GM19324 (cell line): ENCODE measurements at regions not wholly inside any gene's neighbourhood (a gene's known extent, or its start where the extent isn't known, plus 50 kb on each side); places are given as distances from the start of the nearest gene placed in this dataset.
"Not testable (repeated sequence)": the region's sequence is repeated elsewhere in the genome, so short reads cannot be mapped to it uniquely, and the experiment has no call there.

Source experiments
- ATAC-seq: cut with Tn5 transposase; IDR thresholded peaks from one replicate; pipeline ENCODE4 v1.9.1; 2021; ENCODE audit warnings: mild to moderate bottlenecking, moderate library complexity; ENCODE audit not compliant: unreplicated experiment, low FRiP score

GRCh38 chr4:126595643-126596042 is 1037.1 kb upstream of the INTU start:
- no peak for ATAC-seq

GRCh38 chr4:126599746-126600145 is 1033.0 kb upstream of the INTU start:
- no peak for ATAC-seq

GRCh38 chr4:126603210-126603609 is 1029.5 kb upstream of the INTU start:
- ATAC-seq: no peak

GRCh38 chr4:126603825-126604224 is 1028.9 kb upstream of the INTU start:
- no peak for ATAC-seq

GRCh38 chr4:126604268-126604867 is 1028.4 kb upstream of the INTU start:
- ATAC-seq: no peak

GRCh38 chr4:126610933-126611332 is 1021.8 kb upstream of the INTU start:
- no peak for ATAC-seq

- ATAC-seq: no peak
Observed at GRCh38 chr4:126611900-126612299, 1020.9 kb upstream of the INTU start.

- ATAC-seq: no peak
Observed at GRCh38 chr4:126614356-126614855, 1018.4 kb upstream of the INTU start.

GRCh38 chr4:126616795-126617194 is 1016.0 kb upstream of the INTU start:
- ATAC-seq: no peak

- ATAC-seq: no peak
Observed at GRCh38 chr4:126627255-126627654, 1005.5 kb upstream of the INTU start.

GRCh38 chr4:126628933-126629332 is 1003.8 kb upstream of the INTU start:
- no peak for ATAC-seq

- no peak for ATAC-seq
Observed at GRCh38 chr4:126630230-126630629, 1002.5 kb upstream of the INTU start.

GRCh38 chr4:126633306-126633705 is 999.5 kb upstream of the INTU start:
- ATAC-seq: no peak

GRCh38 chr4:126637706-126638105 is 995.1 kb upstream of the INTU start:
- no peak for ATAC-seq

GRCh38 chr4:126647320-126647719 is 985.4 kb upstream of the INTU start:
- no peak for ATAC-seq

- ATAC-seq: no peak
Observed at GRCh38 chr4:126647756-126648397, 984.9 kb upstream of the INTU start.

- no peak for ATAC-seq
Observed at GRCh38 chr4:126658411-126658810, 974.3 kb upstream of the INTU start.

- ATAC-seq: no peak
Observed at GRCh38 chr4:126661194-126661593, 971.6 kb upstream of the INTU start.

GRCh38 chr4:126664839-126665238 is 967.9 kb upstream of the INTU start:
- no peak for ATAC-seq

GRCh38 chr4:126670038-126670437 is 962.7 kb upstream of the INTU start:
- ATAC-seq: not testable (repeated sequence)

GRCh38 chr4:126678618-126679017 is 954.1 kb upstream of the INTU start:
- no peak for ATAC-seq

- no peak for ATAC-seq
Observed at GRCh38 chr4:126679303-126679702, 953.5 kb upstream of the INTU start.
